ENCODE measurements at regions not wholly inside any gene's neighbourhood (a gene's known extent, or its start where the extent isn't known, plus 50 kb on each side); places are given as distances from the start of the nearest gene placed in this dataset.
A peak's percentile ranks its signal among the peaks of the same experiment; 100 is the strongest.

DNA sequence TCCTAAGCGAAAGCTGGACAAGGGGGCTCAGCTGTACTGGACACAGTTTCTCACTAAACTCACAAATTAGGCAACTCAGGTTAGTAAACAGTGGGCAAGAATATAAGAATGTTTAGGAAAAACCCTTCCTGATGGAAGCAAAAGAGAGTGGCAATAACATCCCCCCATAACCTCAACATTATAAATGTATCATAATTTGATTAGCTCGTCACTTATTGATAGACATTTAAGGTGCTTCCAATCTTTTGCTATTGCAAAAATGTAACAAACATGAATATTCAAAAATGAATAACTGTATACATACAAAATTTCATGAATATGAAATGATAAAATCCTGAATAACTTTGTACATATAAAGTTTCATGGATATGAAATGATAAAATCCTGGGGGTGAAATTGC, 415.7 kb downstream of the EPM2A start:
- DNase-seq (ENCODE audit: low spot score in 2 of 2, unreplicated experiment in 2 of 2): no peak
- peaks cover 18% of the 10 kb centered on the region for H3K9me3 Mint-ChIP-seq
- H3K27ac Mint-ChIP-seq: no peak overlapping the region
- TF ChIP-seq, protein P1, sequence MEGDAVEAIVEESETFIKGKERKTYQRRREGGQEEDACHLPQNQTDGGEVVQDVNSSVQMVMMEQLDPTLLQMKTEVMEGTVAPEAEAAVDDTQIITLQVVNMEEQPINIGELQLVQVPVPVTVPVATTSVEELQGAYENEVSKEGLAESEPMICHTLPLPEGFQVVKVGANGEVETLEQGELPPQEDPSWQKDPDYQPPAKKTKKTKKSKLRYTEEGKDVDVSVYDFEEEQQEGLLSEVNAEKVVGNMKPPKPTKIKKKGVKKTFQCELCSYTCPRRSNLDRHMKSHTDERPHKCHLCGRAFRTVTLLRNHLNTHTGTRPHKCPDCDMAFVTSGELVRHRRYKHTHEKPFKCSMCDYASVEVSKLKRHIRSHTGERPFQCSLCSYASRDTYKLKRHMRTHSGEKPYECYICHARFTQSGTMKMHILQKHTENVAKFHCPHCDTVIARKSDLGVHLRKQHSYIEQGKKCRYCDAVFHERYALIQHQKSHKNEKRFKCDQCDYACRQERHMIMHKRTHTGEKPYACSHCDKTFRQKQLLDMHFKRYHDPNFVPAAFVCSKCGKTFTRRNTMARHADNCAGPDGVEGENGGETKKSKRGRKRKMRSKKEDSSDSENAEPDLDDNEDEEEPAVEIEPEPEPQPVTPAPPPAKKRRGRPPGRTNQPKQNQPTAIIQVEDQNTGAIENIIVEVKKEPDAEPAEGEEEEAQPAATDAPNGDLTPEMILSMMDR (IDR thresholded peaks at IDR 0.05; ENCODE audit: unreplicated experiment): no peak
- peaks cover 4% of the 10 kb centered on the region for H3K36me3 Mint-ChIP-seq
- H3K4me1 Mint-ChIP-seq: no peaks in the 10 kb centered on the region
- peaks cover 3% of the 10 kb centered on the region for H3K27me3 Mint-ChIP-seq (ENCODE audit: low read depth)
- no peak overlapping the region for H3K4me3 Mint-ChIP-seq

DNA sequence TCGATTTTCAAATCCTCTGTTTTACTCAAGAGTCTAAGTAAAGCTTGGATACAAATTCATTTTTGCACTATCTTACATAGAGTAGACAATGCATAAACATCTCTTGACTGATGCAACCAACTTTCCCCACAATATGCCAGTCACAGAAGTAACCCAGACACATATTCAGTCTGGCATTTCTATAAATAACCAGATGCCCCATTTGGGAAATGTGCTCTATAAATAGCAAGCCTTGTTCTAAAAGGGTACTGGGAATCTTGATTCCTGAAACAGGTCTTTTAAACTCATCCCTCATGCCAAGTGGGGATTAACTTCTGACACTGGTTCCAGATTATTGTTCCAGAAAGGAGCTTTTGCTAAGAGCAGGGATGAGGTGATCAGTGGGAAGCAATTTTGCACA, 411.7 kb downstream of the EPM2A start:
- Mint-ChIP-seq H3K36me3 (no peaks in the 10 kb centered on the region), H3K4me1 (no peaks in the 10 kb centered on the region), H3K4me3 (no peak overlapping the region), H3K27ac (no peak overlapping the region), H3K27me3 (ENCODE audit: low read depth) (peaks cover 3% of the 10 kb centered on the region), H3K9me3 (peaks cover 5% of the 10 kb centered on the region)
- DNase-seq (ENCODE audit: low spot score in 2 of 2, unreplicated experiment in 2 of 2): no peak
- TF ChIP-seq, protein P1 (IDR thresholded peaks at IDR 0.05; ENCODE audit: unreplicated experiment): no peak

- Mint-ChIP-seq H3K36me3 (no peaks in the 10 kb centered on the region), H3K27me3 (ENCODE audit: low read depth) (peaks cover 3% of the 10 kb centered on the region), H3K9me3 (no peaks in the 10 kb centered on the region), H3K4me1 (peaks cover 15% of the 10 kb centered on the region), H3K27ac (no peak overlapping the region), H3K4me3 (no peak overlapping the region)
- TF ChIP-seq, protein P1 (IDR thresholded peaks at IDR 0.05; ENCODE audit: unreplicated experiment): no peak
- DNase-seq (ENCODE audit: low spot score in 2 of 2, unreplicated experiment in 2 of 2): no peak
Observed at GRCh38 chr6:145327586-145327985, 407.7 kb downstream of the EPM2A start.

GRCh38 chr6:145329257-145329656, 406.1 kb downstream of the EPM2A start:
- DNase-seq (ENCODE audit: low spot score in 2 of 2, unreplicated experiment in 2 of 2): no peak
- Mint-ChIP-seq H3K27me3 (ENCODE audit: low read depth) (no peaks in the 10 kb centered on the region), H3K4me3 (no peak overlapping the region), H3K4me1 (peaks cover 15% of the 10 kb centered on the region), H3K27ac (no peak overlapping the region), H3K36me3 (no peaks in the 10 kb centered on the region), H3K9me3 (no peaks in the 10 kb centered on the region)
- TF ChIP-seq, protein P1 (IDR thresholded peaks at IDR 0.05; ENCODE audit: unreplicated experiment): no peak

DNA sequence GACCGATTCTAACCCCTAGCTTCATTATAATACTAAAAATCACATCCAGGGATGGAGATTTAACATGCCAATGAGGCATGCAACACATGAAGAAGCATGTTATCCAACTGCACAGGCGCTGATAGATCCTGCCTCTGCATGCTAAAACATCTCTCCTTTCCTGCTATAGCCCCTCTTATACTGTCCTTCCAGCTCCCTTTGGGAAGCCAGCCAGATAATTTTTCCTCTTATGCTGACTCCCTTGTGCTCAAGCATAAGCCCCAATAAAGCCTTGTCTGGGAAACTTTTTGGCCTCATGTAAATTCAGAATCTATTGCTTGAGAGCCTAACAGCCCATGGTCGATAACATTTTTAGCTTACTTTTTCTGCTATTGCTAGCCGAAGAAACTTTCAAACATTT, 404.3 kb downstream of the EPM2A start:
- no peaks in the 10 kb centered on the region for H3K27me3 Mint-ChIP-seq (ENCODE audit: low read depth)
- no peaks in the 10 kb centered on the region for H3K36me3 Mint-ChIP-seq
- H3K4me1 Mint-ChIP-seq: peaks cover 15% of the 10 kb centered on the region
- H3K9me3 Mint-ChIP-seq: no peaks in the 10 kb centered on the region
- TF ChIP-seq, protein P1 (IDR thresholded peaks at IDR 0.05; ENCODE audit: unreplicated experiment): no peak
- H3K4me3 Mint-ChIP-seq: no peak overlapping the region
- no peak overlapping the region for H3K27ac Mint-ChIP-seq
- no peak for DNase-seq (ENCODE audit: low spot score in 2 of 2, unreplicated experiment in 2 of 2)

GRCh38 chr6:145332011-145332410, 403.3 kb downstream of the EPM2A start:
- no peak overlapping the region for H3K27ac Mint-ChIP-seq
- no peak overlapping the region for H3K4me3 Mint-ChIP-seq
- H3K4me1 Mint-ChIP-seq: peaks cover 15% of the 10 kb centered on the region
- no peaks in the 10 kb centered on the region for H3K27me3 Mint-ChIP-seq (ENCODE audit: low read depth)
- H3K9me3 Mint-ChIP-seq: no peaks in the 10 kb centered on the region
- no peaks in the 10 kb centered on the region for H3K36me3 Mint-ChIP-seq
- DNase-seq (ENCODE audit: low spot score in 2 of 2, unreplicated experiment in 2 of 2): peak; percentile 29 to 52
- TF ChIP-seq, protein P1 (IDR thresholded peaks at IDR 0.05; ENCODE audit: unreplicated experiment): no peak
